ENCODE measurements at regions not wholly inside any gene's neighbourhood (a gene's known extent, or its start where the extent isn't known, plus 50 kb on each side); places are given as distances from the start of the nearest gene placed in this dataset.
"Not testable (repeated sequence)": the region's sequence is repeated elsewhere in the genome, so short reads cannot be mapped to it uniquely, and the experiment has no call there.

GRCh38 chr20:52434453-52434852 lies 242.9 kb upstream of the ZFP64 start:
- no peak for DNase-seq (ENCODE audit: low spot score)

GRCh38 chr20:52434041-52434425 lies 242.5 kb upstream of the ZFP64 start:
- no peak for DNase-seq (ENCODE audit: low spot score)

GRCh38 chr20:52433326-52434040 lies 241.9 kb upstream of the ZFP64 start:
- DNase-seq (ENCODE audit: low spot score) = no peak

GRCh38 chr20:52432740-52433139 lies 241.2 kb upstream of the ZFP64 start:
- DNase-seq (ENCODE audit: low spot score) = no peak

GRCh38 chr20:52429029-52429428 lies 237.4 kb upstream of the ZFP64 start:
- no peak for DNase-seq (ENCODE audit: low spot score)

- no peak for DNase-seq (ENCODE audit: low spot score)
Observed at GRCh38 chr20:52427960-52428359, 236.4 kb upstream of the ZFP64 start.

GRCh38 chr20:52426856-52427255 lies 235.3 kb upstream of the ZFP64 start:
- DNase-seq (ENCODE audit: low spot score) = no peak

- no peak for DNase-seq (ENCODE audit: low spot score)
Observed at GRCh38 chr20:52425701-52426100, 234.1 kb upstream of the ZFP64 start.

GRCh38 chr20:52425253-52425652 lies 233.7 kb upstream of the ZFP64 start:
- DNase-seq (ENCODE audit: low spot score) = no peak

GRCh38 chr20:52424357-52424942 lies 232.9 kb upstream of the ZFP64 start:
- DNase-seq (ENCODE audit: low spot score) = not testable (repeated sequence)

- DNase-seq (ENCODE audit: low spot score) = not testable (repeated sequence)
Observed at GRCh38 chr20:52423536-52424140, 232.1 kb upstream of the ZFP64 start.

GRCh38 chr20:52422574-52423336 lies 231.2 kb upstream of the ZFP64 start:
- DNase-seq (ENCODE audit: low spot score) = no peak

GRCh38 chr20:52420805-52421204 lies 229.2 kb upstream of the ZFP64 start:
- no peak for DNase-seq (ENCODE audit: low spot score)

- no peak for DNase-seq (ENCODE audit: low spot score)
Observed at GRCh38 chr20:52419205-52419604, 227.6 kb upstream of the ZFP64 start.

GRCh38 chr20:52416953-52417352 lies 225.4 kb upstream of the ZFP64 start:
- DNase-seq (ENCODE audit: low spot score) = no peak

GRCh38 chr20:52411611-52412010 lies 220.0 kb upstream of the ZFP64 start:
- DNase-seq (ENCODE audit: low spot score) = no peak

- DNase-seq (ENCODE audit: low spot score) = no peak
Observed at GRCh38 chr20:52410731-52411234, 219.2 kb upstream of the ZFP64 start.

GRCh38 chr20:52410182-52410647 lies 218.6 kb upstream of the ZFP64 start:
- no peak for DNase-seq (ENCODE audit: low spot score)

- DNase-seq (ENCODE audit: low spot score) = no peak
Observed at GRCh38 chr20:52405986-52406385, 214.4 kb upstream of the ZFP64 start.

- DNase-seq (ENCODE audit: low spot score) = no peak
Observed at GRCh38 chr20:52405417-52405816, 213.8 kb upstream of the ZFP64 start.

GRCh38 chr20:52404671-52405070 lies 213.1 kb upstream of the ZFP64 start:
- no peak for DNase-seq (ENCODE audit: low spot score)

- no peak for DNase-seq (ENCODE audit: low spot score)
Observed at GRCh38 chr20:52402950-52403349, 211.4 kb upstream of the ZFP64 start.
